Parathyroid adenoma (tissue), 2 donors: ENCODE measurements at regions not wholly inside any gene's neighbourhood (a gene's known extent, or its start where the extent isn't known, plus 50 kb on each side); places are given as distances from the start of the nearest gene placed in this dataset.

Experiments
- H2AFZ ChIP-seq: fragments of 300-600 bp; sonication (generic); one replicate; pipeline ENCODE4 v1.7.0; 2017; ENCODE audit warnings: antibody characterized with exemption, mild to moderate bottlenecking
- H3K27ac ChIP-seq: fragments of 300-600 bp; sonication (generic); one replicate; pipeline ENCODE4 v1.7.0; 2017
- H3K27me3 ChIP-seq: fragments of 300-600 bp; sonication (generic); one replicate; pipeline ENCODE4 v1.7.0; 2017; ENCODE audit warnings: low read length; ENCODE audit not compliant: control insufficient read depth, insufficient read depth
- H3K36me3 ChIP-seq: fragments of 300-600 bp; sonication (generic); one replicate; pipeline ENCODE4 v1.7.0; 2017; ENCODE audit warnings: low read length; ENCODE audit not compliant: control insufficient read depth, insufficient read depth
- H3K4me1 ChIP-seq: fragments of 300-600 bp; sonication (generic); one replicate; pipeline ENCODE4 v1.7.0; 2017; ENCODE audit warnings: control low read depth
- H3K4me2 ChIP-seq: fragments of 300-600 bp; sonication (generic); one replicate; pipeline ENCODE4 v1.7.0; 2017; ENCODE audit warnings: low read length
- H3K4me3 ChIP-seq: fragments of 300-600 bp; sonication (generic); one replicate; pipeline ENCODE4 v1.7.0; 2017; ENCODE audit warnings: low read depth, low read length
- H3K79me2 ChIP-seq: fragments of 300-600 bp; sonication (generic); one replicate; pipeline ENCODE4 v1.7.0; 2017; ENCODE audit warnings: control low read depth
- H3K9ac ChIP-seq: fragments of 300-600 bp; sonication (generic); one replicate; pipeline ENCODE4 v1.7.0; 2017; ENCODE audit warnings: mild to moderate bottlenecking
- H3K9me3 ChIP-seq: fragments of 300-600 bp; sonication (generic); one replicate; pipeline ENCODE4 v1.7.0; 2017; ENCODE audit warnings: low read length; ENCODE audit not compliant: control insufficient read depth
- CTCF ChIP-seq: fragments of 300-600 bp; sonication (generic); IDR thresholded peaks from one replicate; pipeline ENCODE4 v1.7.0; 2017; ENCODE audit warnings: antibody characterized with exemption, mild to moderate bottlenecking
- donor health status: primary hyperparathyroidism.

GRCh38 chr22:49362211-49362839 lies 465.3 kb downstream of the BRD1 start:
- H3K4me3 ChIP-seq: no peak overlapping the region
- H3K4me2 ChIP-seq: no peak overlapping the region
- no peaks in the 10 kb centered on the region for H3K4me1 ChIP-seq
- H3K9ac ChIP-seq: no peak overlapping the region
- TF ChIP-seq CTCF: no peak
- H3K27ac ChIP-seq: no peak overlapping the region
- no peaks in the 10 kb centered on the region for H3K36me3 ChIP-seq
- no peak overlapping the region for H2AFZ ChIP-seq
- no peaks in the 10 kb centered on the region for H3K27me3 ChIP-seq
- no peaks in the 10 kb centered on the region for H3K9me3 ChIP-seq
- no peaks in the 10 kb centered on the region for H3K79me2 ChIP-seq

DNA sequence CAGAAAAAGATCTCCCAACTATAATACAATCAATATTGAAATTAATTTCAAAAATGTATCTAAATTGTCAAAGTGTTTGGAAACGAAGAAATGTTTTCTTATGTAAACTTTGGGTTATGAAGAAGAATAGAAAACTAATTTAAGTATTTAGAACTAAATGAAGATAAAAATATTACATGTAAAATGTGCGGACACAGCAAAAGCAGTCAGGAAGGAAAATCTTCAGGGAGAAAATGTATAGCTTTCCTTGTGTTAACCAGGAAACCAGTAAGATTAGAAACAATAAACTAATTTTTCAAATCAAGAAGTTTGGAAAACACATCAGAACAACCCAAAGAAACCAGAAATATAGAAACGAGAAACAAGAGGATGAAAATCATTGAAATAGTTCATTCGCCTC lies 466.5 kb downstream of the BRD1 start:
- no peak overlapping the region for H3K4me3 ChIP-seq

DNA sequence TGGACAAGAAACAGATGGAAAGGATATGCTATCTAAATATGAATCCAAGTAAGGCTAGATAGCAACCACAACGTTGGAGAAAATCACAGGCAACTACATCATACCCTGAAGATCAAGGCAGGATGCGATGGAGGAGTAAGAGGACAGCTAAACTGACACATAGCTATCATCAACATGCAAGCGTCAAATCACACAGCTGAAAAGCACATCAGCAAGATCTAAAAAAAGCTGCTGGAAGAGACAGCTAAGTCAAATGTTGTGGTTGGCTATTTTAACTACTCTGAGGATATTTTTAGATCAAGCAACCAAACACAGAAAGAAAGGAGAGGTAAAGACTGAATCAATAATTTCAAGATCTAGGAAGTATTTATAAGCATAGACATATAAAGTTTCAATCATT lies 466.9 kb downstream of the BRD1 start:
- no peaks in the 10 kb centered on the region for H3K36me3 ChIP-seq
- no peak overlapping the region for H2AFZ ChIP-seq
- H3K9me3 ChIP-seq: no peaks in the 10 kb centered on the region
- H3K9ac ChIP-seq: no peak overlapping the region
- no peaks in the 10 kb centered on the region for H3K27me3 ChIP-seq
- H3K4me1 ChIP-seq: no peaks in the 10 kb centered on the region
- no peak overlapping the region for H3K27ac ChIP-seq
- no peak overlapping the region for H3K4me3 ChIP-seq
- TF ChIP-seq CTCF: no peak
- no peaks in the 10 kb centered on the region for H3K79me2 ChIP-seq
- no peak overlapping the region for H3K4me2 ChIP-seq

More for the DNA sequence above, 466.5 kb downstream of the BRD1 start:
- Histone ChIP-seq H3K9me3 (no peaks in the 10 kb centered on the region), H2AFZ (no peak overlapping the region), H3K27ac (no peak overlapping the region), H3K9ac (no peak overlapping the region), H3K4me2 (no peak overlapping the region), H3K79me2 (no peaks in the 10 kb centered on the region), H3K27me3 (no peaks in the 10 kb centered on the region), H3K4me1 (no peaks in the 10 kb centered on the region), H3K36me3 (no peaks in the 10 kb centered on the region)
- TF ChIP-seq CTCF: no peak

DNA sequence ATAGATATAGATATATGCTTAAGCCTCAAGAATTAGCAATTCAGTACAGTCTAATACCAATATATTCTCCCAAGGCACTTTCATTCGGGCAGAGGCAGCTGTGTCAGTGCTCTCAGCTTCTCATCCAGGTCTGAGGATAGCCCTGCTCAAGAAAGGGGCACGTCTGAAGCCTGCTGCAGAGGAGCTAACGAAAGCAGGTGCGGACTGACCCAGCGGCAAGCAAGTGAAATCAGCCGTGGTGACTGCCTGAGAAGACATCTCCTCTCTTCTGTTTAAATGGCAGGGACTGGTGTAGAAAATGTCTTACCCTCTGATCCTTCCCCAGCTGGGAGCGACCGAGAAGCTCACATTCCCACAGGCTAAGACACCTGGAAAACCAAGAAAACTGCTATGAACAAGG lies 468.6 kb downstream of the BRD1 start:
- Histone ChIP-seq H3K4me1 (no peaks in the 10 kb centered on the region), H3K9me3 (no peaks in the 10 kb centered on the region), H3K9ac (no peak overlapping the region), H3K27ac (no peak overlapping the region), H3K27me3 (no peaks in the 10 kb centered on the region), H3K4me3 (no peak overlapping the region), H3K4me2 (no peak overlapping the region), H3K36me3 (no peaks in the 10 kb centered on the region), H2AFZ (no peak overlapping the region), H3K79me2 (no peaks in the 10 kb centered on the region)
- TF ChIP-seq CTCF: no peak
